ENCODE measurements at regions not wholly inside any gene's neighbourhood (a gene's known extent, or its start where the extent isn't known, plus 50 kb on each side); places are given as distances from the start of the nearest gene placed in this dataset.
A peak's percentile ranks its signal among the peaks of the same experiment; 100 is the strongest.

GRCh38 chr13:29923554-29924481 lies 73.4 kb upstream of the UBL3 start (continued):
- peak; percentile 20; the same call in 1 of the 2 replicates for TF ChIP-seq ATF7 (IDR thresholded peaks at IDR 0.05)
- no peak for TF ChIP-seq ETS1 (conservative IDR thresholded peaks at IDR 0.05; ENCODE audit: control insufficient read depth, low read depth, low read length)
- TF ChIP-seq THRB (CRISPR knock-in tag; conservative IDR thresholded peaks at IDR 0.05) = no peak
- TF ChIP-seq DEAF1 (CRISPR knock-in tag; IDR thresholded peaks at IDR 0.05) = no peak
- no peak for TF ChIP-seq KLF16 (IDR thresholded peaks at IDR 0.05)
- no peak for TF ChIP-seq EGR1 (conservative IDR thresholded peaks at IDR 0.05)
- no peak for TF ChIP-seq NRF1 (conservative IDR thresholded peaks at IDR 0.05 in 1 of 2, IDR thresholded peaks at IDR 0.05 in 1 of 2)
- TF ChIP-seq IRF2 (CRISPR knock-in tag; IDR thresholded peaks at IDR 0.05) = no peak
- TF ChIP-seq ZNF311 (CRISPR knock-in tag; IDR thresholded peaks at IDR 0.05) = no peak
- 0 out of 2 replicates have a peak, but pooled peaks have one; percentile 16 for TF ChIP-seq VEZF1 (CRISPR knock-in tag; IDR thresholded peaks at IDR 0.05)
- 0 out of 2 replicates have a peak, but pooled peaks have one; percentile 21 for TF ChIP-seq ZNF316 (IDR thresholded peaks at IDR 0.05)
- TF ChIP-seq ZNF408 (CRISPR knock-in tag; IDR thresholded peaks at IDR 0.05; ENCODE audit: low read depth) = no peak
- no peak for TF ChIP-seq FOS (IDR thresholded peaks at IDR 0.05; ENCODE audit: extremely low read depth, insufficient read length)
- TF ChIP-seq IRF9 (tag; IDR thresholded peaks at IDR 0.05) = no peak
- no peak for TF ChIP-seq MEIS2 (IDR thresholded peaks at IDR 0.05; ENCODE audit: partially characterized antibody)
- TF ChIP-seq CXXC5 (CRISPR knock-in tag; IDR thresholded peaks at IDR 0.05) = no peak
- TF ChIP-seq RAD51 (IDR thresholded peaks at IDR 0.05; ENCODE audit: borderline replicate concordance, low read depth) = peak; percentile 53; the same call in 1 of the 2 replicates
- TF ChIP-seq TFAM (CRISPR knock-in tag; conservative IDR thresholded peaks at IDR 0.05) = no peak
- TF ChIP-seq ZNF23 (CRISPR knock-in tag; IDR thresholded peaks at IDR 0.05) = no peak
- no peak for TF ChIP-seq DDX20 (tag; IDR thresholded peaks at IDR 0.05; ENCODE audit: low read depth)
- peak; percentile 20 for TF ChIP-seq ZFP36 (IDR thresholded peaks at IDR 0.05; ENCODE audit: low read depth, low read length, partially characterized antibody)
